ENCODE measurements at regions not wholly inside any gene's neighbourhood (a gene's known extent, or its start where the extent isn't known, plus 50 kb on each side); places are given as distances from the start of the nearest gene placed in this dataset.

DNA sequence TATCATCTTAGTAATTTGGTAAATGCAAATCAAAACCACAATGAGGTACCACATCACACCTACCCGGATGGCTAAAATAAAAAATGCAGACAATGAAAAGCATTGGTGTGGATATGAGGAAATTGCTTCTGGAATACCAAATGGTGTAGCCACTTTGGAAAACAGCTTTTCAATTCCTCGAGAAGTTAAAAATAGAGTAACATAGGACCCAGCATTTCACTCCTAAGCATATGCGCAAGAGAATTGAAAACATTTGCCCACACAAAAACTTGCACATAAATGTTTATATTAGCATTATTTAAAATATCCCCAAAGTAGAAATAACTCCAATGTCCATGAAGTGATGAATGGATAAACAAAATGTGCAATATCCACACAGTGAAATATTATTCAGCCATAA, 608.7 kb downstream of the ISL1 start:
- TF ChIP-seq, protein P1, sequence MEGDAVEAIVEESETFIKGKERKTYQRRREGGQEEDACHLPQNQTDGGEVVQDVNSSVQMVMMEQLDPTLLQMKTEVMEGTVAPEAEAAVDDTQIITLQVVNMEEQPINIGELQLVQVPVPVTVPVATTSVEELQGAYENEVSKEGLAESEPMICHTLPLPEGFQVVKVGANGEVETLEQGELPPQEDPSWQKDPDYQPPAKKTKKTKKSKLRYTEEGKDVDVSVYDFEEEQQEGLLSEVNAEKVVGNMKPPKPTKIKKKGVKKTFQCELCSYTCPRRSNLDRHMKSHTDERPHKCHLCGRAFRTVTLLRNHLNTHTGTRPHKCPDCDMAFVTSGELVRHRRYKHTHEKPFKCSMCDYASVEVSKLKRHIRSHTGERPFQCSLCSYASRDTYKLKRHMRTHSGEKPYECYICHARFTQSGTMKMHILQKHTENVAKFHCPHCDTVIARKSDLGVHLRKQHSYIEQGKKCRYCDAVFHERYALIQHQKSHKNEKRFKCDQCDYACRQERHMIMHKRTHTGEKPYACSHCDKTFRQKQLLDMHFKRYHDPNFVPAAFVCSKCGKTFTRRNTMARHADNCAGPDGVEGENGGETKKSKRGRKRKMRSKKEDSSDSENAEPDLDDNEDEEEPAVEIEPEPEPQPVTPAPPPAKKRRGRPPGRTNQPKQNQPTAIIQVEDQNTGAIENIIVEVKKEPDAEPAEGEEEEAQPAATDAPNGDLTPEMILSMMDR (IDR thresholded peaks at IDR 0.05; ENCODE audit: low read length) = no peak
- TF ChIP-seq EZH2phosphoT487 (IDR thresholded peaks at IDR 0.05; ENCODE audit: low read length) (no peak), EZH2 (optimal IDR thresholded peaks at IDR 0.05; ENCODE audit: low read depth, low read length) (no peak)

All from MM.1S (cell line).